AG10803 (cell line): ENCODE measurements at regions not wholly inside any gene's neighbourhood (a gene's known extent, or its start where the extent isn't known, plus 50 kb on each side); places are given as distances from the start of the nearest gene placed in this dataset.

Source experiments
- DNase-seq: peaks from one replicate; pipeline ENCODE4 v3.0.0; 2010; ENCODE audit warnings: low read depth
- H3K4me3 ChIP-seq: 2 replicates; pipeline ENCODE4 v1.5.1; 2011; ENCODE audit warnings: mild to moderate bottlenecking, low read length, control low read depth
- CTCF ChIP-seq: conservative IDR thresholded peaks from 2 replicates; pipeline ENCODE4 v1.5.1; 2011; ENCODE audit warnings: mild to moderate bottlenecking, low read length, control low read depth, inconsistent platforms

- H3K4me3 ChIP-seq, result peak overlapping the region; percentile 61
- peak; percentile 25 for DNase-seq
- TF ChIP-seq CTCF, result no peak
These were observed 101.6 kb upstream of the SSBP2 start for GRCh38 chr5:81852291-81853029.

- TF ChIP-seq CTCF, result no peak
- H3K4me3 ChIP-seq, result peak overlapping the region; percentile 61
- peak; percentile 96 for DNase-seq
These were observed 100.7 kb upstream of the SSBP2 start for GRCh38 chr5:81851481-81852178.

GRCh38 chr5:81850501-81851357, 99.8 kb upstream of the SSBP2 start:
- H3K4me3 ChIP-seq, result peak overlapping the region; percentile 14; the same call in 1 of the 2 replicates
- TF ChIP-seq CTCF, result no peak
- peak; percentile 77 for DNase-seq

GRCh38 chr5:81849770-81850367, 99.0 kb upstream of the SSBP2 start:
- TF ChIP-seq CTCF, result no peak
- no peak for DNase-seq
- no peak overlapping the region for H3K4me3 ChIP-seq

GRCh38 chr5:81848362-81848880, 97.5 kb upstream of the SSBP2 start:
- no peak overlapping the region for H3K4me3 ChIP-seq
- DNase-seq, result peak; percentile 39
- TF ChIP-seq CTCF, result no peak

GRCh38 chr5:81846301-81846700, 95.4 kb upstream of the SSBP2 start:
- H3K4me3 ChIP-seq, result no peak overlapping the region
- DNase-seq, result no peak
- TF ChIP-seq CTCF, result no peak
